ENCODE measurements at regions not wholly inside any gene's neighbourhood (a gene's known extent, or its start where the extent isn't known, plus 50 kb on each side); places are given as distances from the start of the nearest gene placed in this dataset.

- no peak for DNase-seq (ENCODE audit: low spot score)
- Histone ChIP-seq H3K9me2 (ENCODE audit: insufficient read depth) (peaks cover 14% of the 10 kb centered on the region), H3K27ac (ENCODE audit: low read depth) (no peak overlapping the region), H3K4me1 (ENCODE audit: insufficient read depth) (no peaks in the 10 kb centered on the region), H3F3A (replicated peaks; ENCODE audit: low read depth) (no peaks in the 10 kb centered on the region), H3K27me3 (ENCODE audit: insufficient read depth) (no peaks in the 10 kb centered on the region), H3K4me3 (no peak overlapping the region), H3K36me3 (ENCODE audit: insufficient read depth) (no peaks in the 10 kb centered on the region), H3K79me2 (replicated peaks; ENCODE audit: insufficient read depth) (no peaks in the 10 kb centered on the region), H4K20me1 (replicated peaks; ENCODE audit: insufficient read depth) (no peaks in the 10 kb centered on the region), H2AFZ (no peak overlapping the region), H3K4me2 (no peak overlapping the region)
- Mint-ChIP-seq H3K4me3 (no peak overlapping the region), H3K27me3 (ENCODE audit: insufficient read depth, low read depth, poor library complexity) (peaks cover 2% of the 10 kb centered on the region), H3K9me3 (0 out of 3 replicates have a peak, but pooled peaks cover 3% of the 10 kb centered on the region), H3K36me3 (ENCODE audit: low read depth) (no peaks in the 10 kb centered on the region), H3K4me1 (no peaks in the 10 kb centered on the region), H3K27ac (no peak overlapping the region)
- TF ChIP-seq EZH2phosphoT487 (IDR thresholded peaks at IDR 0.05; ENCODE audit: unreplicated experiment): no peak
- no peak for TF ChIP-seq CREB1 (CRISPR knock-in tag; IDR thresholded peaks at IDR 0.05; ENCODE audit: low read depth)
- no peak for TF ChIP-seq STAT1 (IDR thresholded peaks at IDR 0.05; ENCODE audit: unreplicated experiment)
- TF ChIP-seq JUNB (IDR thresholded peaks at IDR 0.05; ENCODE audit: unreplicated experiment): no peak
- no peak for TF ChIP-seq ZNF331 (CRISPR knock-in tag; IDR thresholded peaks at IDR 0.05; ENCODE audit: low read depth)
- TF ChIP-seq EZH2 (IDR thresholded peaks at IDR 0.05; ENCODE audit: low read depth, unreplicated experiment): no peak
- TF ChIP-seq, protein P1, sequence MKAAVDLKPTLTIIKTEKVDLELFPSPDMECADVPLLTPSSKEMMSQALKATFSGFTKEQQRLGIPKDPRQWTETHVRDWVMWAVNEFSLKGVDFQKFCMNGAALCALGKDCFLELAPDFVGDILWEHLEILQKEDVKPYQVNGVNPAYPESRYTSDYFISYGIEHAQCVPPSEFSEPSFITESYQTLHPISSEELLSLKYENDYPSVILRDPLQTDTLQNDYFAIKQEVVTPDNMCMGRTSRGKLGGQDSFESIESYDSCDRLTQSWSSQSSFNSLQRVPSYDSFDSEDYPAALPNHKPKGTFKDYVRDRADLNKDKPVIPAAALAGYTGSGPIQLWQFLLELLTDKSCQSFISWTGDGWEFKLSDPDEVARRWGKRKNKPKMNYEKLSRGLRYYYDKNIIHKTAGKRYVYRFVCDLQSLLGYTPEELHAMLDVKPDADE (IDR thresholded peaks at IDR 0.05): no peak
- no peak for TF ChIP-seq NANOG (IDR thresholded peaks at IDR 0.05; ENCODE audit: borderline replicate concordance)
- TF ChIP-seq POLR2AphosphoS5 (IDR thresholded peaks at IDR 0.05; ENCODE audit: low read depth): no peak
- no peak for TF ChIP-seq ZNF114 (CRISPR knock-in tag; IDR thresholded peaks at IDR 0.05)
- TF ChIP-seq REST (IDR thresholded peaks at IDR 0.05; ENCODE audit: unreplicated experiment): no peak
- TF ChIP-seq ZNF462 (CRISPR knock-in tag; IDR thresholded peaks at IDR 0.05): no peak
- TF ChIP-seq, protein P2, sequence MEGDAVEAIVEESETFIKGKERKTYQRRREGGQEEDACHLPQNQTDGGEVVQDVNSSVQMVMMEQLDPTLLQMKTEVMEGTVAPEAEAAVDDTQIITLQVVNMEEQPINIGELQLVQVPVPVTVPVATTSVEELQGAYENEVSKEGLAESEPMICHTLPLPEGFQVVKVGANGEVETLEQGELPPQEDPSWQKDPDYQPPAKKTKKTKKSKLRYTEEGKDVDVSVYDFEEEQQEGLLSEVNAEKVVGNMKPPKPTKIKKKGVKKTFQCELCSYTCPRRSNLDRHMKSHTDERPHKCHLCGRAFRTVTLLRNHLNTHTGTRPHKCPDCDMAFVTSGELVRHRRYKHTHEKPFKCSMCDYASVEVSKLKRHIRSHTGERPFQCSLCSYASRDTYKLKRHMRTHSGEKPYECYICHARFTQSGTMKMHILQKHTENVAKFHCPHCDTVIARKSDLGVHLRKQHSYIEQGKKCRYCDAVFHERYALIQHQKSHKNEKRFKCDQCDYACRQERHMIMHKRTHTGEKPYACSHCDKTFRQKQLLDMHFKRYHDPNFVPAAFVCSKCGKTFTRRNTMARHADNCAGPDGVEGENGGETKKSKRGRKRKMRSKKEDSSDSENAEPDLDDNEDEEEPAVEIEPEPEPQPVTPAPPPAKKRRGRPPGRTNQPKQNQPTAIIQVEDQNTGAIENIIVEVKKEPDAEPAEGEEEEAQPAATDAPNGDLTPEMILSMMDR (conservative IDR thresholded peaks at IDR 0.05; ENCODE audit: low read depth in 2 of 2): no peak
- no peak for ATAC-seq
Observed at GRCh38 chr10:121159670-121160069, 308.5 kb downstream of the WDR11 start.

Data from GM23338 (cell line).